ENCODE measurements at regions not wholly inside any gene's neighbourhood (a gene's known extent, or its start where the extent isn't known, plus 50 kb on each side); places are given as distances from the start of the nearest gene placed in this dataset.
"Not testable (repeated sequence)": the region's sequence is repeated elsewhere in the genome, so short reads cannot be mapped to it uniquely, and the experiment has no call there.

GRCh38 chr3:73144276-73144675, 82.8 kb downstream of the EBLN2 start:
- Histone ChIP-seq H3K4me3 (no peak overlapping the region), H3K27me3 (no peaks in the 10 kb centered on the region), H3K4me1 (peaks cover 0 to 8% (median 0%) of the 10 kb centered on the region in 4 donors), H3K36me3 (no peaks in the 10 kb centered on the region), H3K9me3 (no peaks in the 10 kb centered on the region), H3K27ac (no peak overlapping the region)
- no peak for DNase-seq
- TF ChIP-seq POLR2AphosphoS5 (IDR thresholded peaks at IDR 0.05), result no peak
- TF ChIP-seq EP300 (IDR thresholded peaks at IDR 0.05), result no peak
- no peak for TF ChIP-seq POLR2A (IDR thresholded peaks at IDR 0.05)
- TF ChIP-seq CTCF (IDR thresholded peaks at IDR 0.05), result no peak
- WGBS, 2 donors, result 92% methylated on average over 5 of the region's 5 CpGs
- intact Hi-C loops (cut with DNase I), result no loop called here

- Histone ChIP-seq H3K9me3 (no peaks in the 10 kb centered on the region), H3K27ac (no peak overlapping the region), H3K4me3 (no peak overlapping the region), H3K36me3 (no peaks in the 10 kb centered on the region), H3K27me3 (no peaks in the 10 kb centered on the region), H3K4me1 (peaks cover 0 to 8% (median 0%) of the 10 kb centered on the region in 4 donors)
- no peak for TF ChIP-seq POLR2A (IDR thresholded peaks at IDR 0.05)
- TF ChIP-seq POLR2AphosphoS5 (IDR thresholded peaks at IDR 0.05), result no peak
- no peak for TF ChIP-seq EP300 (IDR thresholded peaks at IDR 0.05)
- TF ChIP-seq CTCF (IDR thresholded peaks at IDR 0.05), result no peak
- no peak for DNase-seq
- intact Hi-C loops (cut with DNase I), result no loop called here
- WGBS, 2 donors, result 95 to 96% methylated on average over 2 of the region's 2 CpGs
These were observed 83.4 kb downstream of the EBLN2 start for GRCh38 chr3:73144828-73145227.

DNA sequence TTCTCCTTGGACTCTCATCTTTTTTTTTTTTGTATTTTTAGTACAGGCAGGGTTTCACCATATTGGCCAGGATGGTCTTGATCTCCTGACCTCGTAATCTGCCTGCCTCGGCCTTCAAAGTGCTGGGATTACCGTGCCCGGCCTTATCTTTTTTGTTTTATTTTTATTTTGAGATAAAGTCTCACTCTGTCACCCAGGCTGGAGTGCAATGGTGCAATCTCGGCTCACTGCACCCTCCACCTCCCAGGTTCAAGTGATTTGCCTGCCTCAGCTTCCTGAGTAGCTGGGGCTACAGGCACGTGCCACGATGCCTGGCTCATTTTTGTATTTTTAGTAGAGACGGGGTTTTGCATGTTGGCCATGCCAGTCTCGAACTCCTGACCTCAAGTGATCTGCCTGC, 86.0 kb downstream of the EBLN2 start:
- H3K4me1 ChIP-seq; DNase-seq; H3K27ac ChIP-seq; H3K27me3 ChIP-seq; H3K4me3 ChIP-seq; H3K9me3 ChIP-seq; intact Hi-C loops (cut with DNase I); H3K36me3 ChIP-seq: not testable (repeated sequence)
- 58 to 71% methylated on average over 9 of the region's 9 CpGs for WGBS, 2 donors

DNA sequence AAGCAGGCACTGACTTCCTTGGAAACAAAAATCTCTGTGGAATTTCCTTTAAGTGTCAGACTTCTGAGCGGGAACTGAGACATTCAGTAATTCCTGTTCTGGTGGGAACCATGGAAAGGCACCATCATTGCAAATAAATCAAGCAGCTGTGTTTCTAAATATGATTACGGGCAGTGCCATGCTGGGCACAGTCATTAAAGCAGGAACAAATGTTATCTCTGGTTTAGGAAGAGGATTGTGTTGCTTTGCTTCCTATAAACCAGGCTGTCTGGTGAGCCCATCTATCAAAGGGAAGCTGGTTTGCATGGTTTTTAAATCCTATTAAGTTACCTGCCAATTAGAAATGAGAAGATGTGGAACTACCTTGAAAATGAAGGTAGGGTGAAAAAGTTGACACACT, 86.7 kb downstream of the EBLN2 start:
- intact Hi-C loops (cut with DNase I), result no loop called here
- Histone ChIP-seq H3K9me3 (no peaks in the 10 kb centered on the region), H3K4me1 (peaks cover 0 to 8% (median 0%) of the 10 kb centered on the region in 4 donors), H3K27ac (no peak overlapping the region), H3K27me3 (no peaks in the 10 kb centered on the region), H3K36me3 (no peaks in the 10 kb centered on the region), H3K4me3 (no peak overlapping the region)
- no peak for DNase-seq
- 33 to 47% methylated on average over 2 of the region's 2 CpGs for WGBS, 2 donors
- TF ChIP-seq CTCF (IDR thresholded peaks at IDR 0.05) (no peak), POLR2A (IDR thresholded peaks at IDR 0.05) (no peak), POLR2AphosphoS5 (IDR thresholded peaks at IDR 0.05) (no peak), EP300 (IDR thresholded peaks at IDR 0.05) (no peak)

GRCh38 chr3:73148682-73149081, 87.2 kb downstream of the EBLN2 start:
- Histone ChIP-seq H3K4me3 (no peak overlapping the region), H3K27me3 (no peaks in the 10 kb centered on the region), H3K27ac (no peak overlapping the region), H3K4me1 (peaks cover 0 to 8% (median 0%) of the 10 kb centered on the region in 4 donors), H3K9me3 (no peaks in the 10 kb centered on the region), H3K36me3 (no peaks in the 10 kb centered on the region)
- 15 to 45% methylated on average over 2 of the region's 2 CpGs for WGBS, 2 donors
- DNase-seq, result no peak
- intact Hi-C loops (cut with DNase I), result no loop called here
- no peak for TF ChIP-seq POLR2A (IDR thresholded peaks at IDR 0.05)

GRCh38 chr3:73150369-73151130, 89.1 kb downstream of the EBLN2 start:
- intact Hi-C loops (cut with DNase I), result no loop called here
- no peak overlapping the region for H3K27ac ChIP-seq
- H3K36me3 ChIP-seq, result no peaks in the 10 kb centered on the region
- H3K9me3 ChIP-seq, result no peaks in the 10 kb centered on the region
- H3K27me3 ChIP-seq, result no peaks in the 10 kb centered on the region
- TF ChIP-seq EP300 (IDR thresholded peaks at IDR 0.05) (no peak), POLR2AphosphoS5 (IDR thresholded peaks at IDR 0.05) (no peak), POLR2A (IDR thresholded peaks at IDR 0.05) (no peak), CTCF (IDR thresholded peaks at IDR 0.05) (no peak)
- DNase-seq, result no peak
- peaks cover 0 to 8% (median 0%) of the 10 kb centered on the region in 4 donors for H3K4me1 ChIP-seq
- 49 to 84% methylated on average over 5 of the region's 5 CpGs for WGBS, 2 donors
- H3K4me3 ChIP-seq, result no peak overlapping the region

DNA sequence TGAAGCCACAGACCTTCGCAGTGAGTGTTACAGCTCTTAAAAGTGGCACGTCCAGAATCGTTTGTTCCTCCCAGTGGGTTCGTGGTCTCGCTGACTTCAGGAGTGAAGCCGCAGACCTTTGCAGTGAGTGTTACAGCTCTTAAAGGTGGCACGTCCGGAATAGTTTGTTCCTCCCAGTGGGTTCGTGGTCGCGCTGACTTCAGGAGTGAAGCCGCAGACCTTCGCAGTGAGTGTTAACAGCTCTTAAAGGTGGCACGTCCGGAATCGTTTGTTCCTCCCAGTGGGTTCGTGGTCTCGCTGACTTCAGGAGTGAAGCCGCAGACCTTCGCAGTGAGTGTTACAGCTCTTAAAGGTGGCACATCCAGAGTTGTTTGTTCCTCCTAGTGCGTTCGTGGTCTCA, 91.1 kb downstream of the EBLN2 start:
- H3K27me3 ChIP-seq; DNase-seq; intact Hi-C loops (cut with DNase I); H3K9me3 ChIP-seq; H3K36me3 ChIP-seq; H3K27ac ChIP-seq; H3K4me3 ChIP-seq; H3K4me1 ChIP-seq: not testable (repeated sequence)
- 94 to 97% methylated on average over 22 of the region's 22 CpGs for WGBS, 2 donors

GRCh38 chr3:73153057-73153456, 91.6 kb downstream of the EBLN2 start:
- DNase-seq; H3K36me3 ChIP-seq; H3K27ac ChIP-seq; H3K9me3 ChIP-seq; intact Hi-C loops (cut with DNase I); H3K27me3 ChIP-seq; H3K4me3 ChIP-seq; H3K4me1 ChIP-seq: not testable (repeated sequence)
- 94% methylated on average over 2 of the region's 2 CpGs for WGBS, 2 donors
